Keratinocyte (primary cell): ENCODE measurements at regions not wholly inside any gene's neighbourhood (a gene's known extent, or its start where the extent isn't known, plus 50 kb on each side); places are given as distances from the start of the nearest gene placed in this dataset.

Experiments used
- DNase-seq: peaks from one replicate; pipeline ENCODE4 v3.0.0-alpha.2; 2011; ENCODE audit warnings: low read depth, missing footprints, low spot score
- FAIRE-seq: peaks from 2 replicates; lab custom pipeline; 2011; peaks lifted over from hg19 to GRCh38; lab: Jason Lieb, UNC
- H2AFZ ChIP-seq: 2 replicates; pipeline ENCODE4 v1.6.0; 2012; ENCODE audit warnings: low read length, control low read depth, inconsistent platforms; ENCODE audit not compliant: control insufficient read depth
- H3K27ac ChIP-seq: 2 replicates; pipeline ENCODE4 v1.5.1; 2011; ENCODE audit warnings: low read length; ENCODE audit not compliant: control insufficient read depth, insufficient read depth
- H3K27me3 ChIP-seq: 3 replicates; pipeline ENCODE4 v1.6.0; 2011; ENCODE audit warnings: low read length; ENCODE audit not compliant: control insufficient read depth, insufficient read depth; ENCODE audit errors: extremely low read depth
- H3K36me3 ChIP-seq, 2 experiments: 2 replicates in 1 of 2; 3 replicates in 1 of 2; pipeline ENCODE4 v1.5.1; 2011; ENCODE audit warnings: low read length in 2 of 2, mild to moderate bottlenecking in 1 of 2; ENCODE audit not compliant: control insufficient read depth in 2 of 2, insufficient read depth in 2 of 2; ENCODE audit errors: extremely low read depth in 1 of 2
- H3K4me1 ChIP-seq: 3 replicates; pipeline ENCODE4 v1.5.1; 2011; ENCODE audit warnings: low read length; ENCODE audit not compliant: control insufficient read depth, insufficient read depth; ENCODE audit errors: extremely low read depth
- H3K4me2 ChIP-seq: 3 replicates; pipeline ENCODE4 v1.6.0; 2011; ENCODE audit warnings: low read depth, low read length; ENCODE audit not compliant: control insufficient read depth, insufficient read depth; ENCODE audit errors: extremely low read depth
- H3K4me3 ChIP-seq, 3 experiments: fragments of 200-600 bp in 1 of 3; sonication (generic) in 1 of 3; 2 replicates in 2 of 3; 3 replicates in 1 of 3; pipeline ENCODE4 v1.5.1; 2011 to 2016; ENCODE audit warnings: low read length in 3 of 3, mild to moderate bottlenecking in 3 of 3, control low read depth in 2 of 3, inconsistent platforms in 1 of 3, low read depth in 1 of 3, mixed read lengths in 1 of 3, mixed run types in 1 of 3, moderate library complexity in 1 of 3; ENCODE audit not compliant: control insufficient read depth in 2 of 3, insufficient read depth in 2 of 3; ENCODE audit errors: extremely low read depth in 1 of 3
- H3K79me2 ChIP-seq: 2 replicates; pipeline ENCODE4 v1.6.0; 2012; ENCODE audit warnings: low read length; ENCODE audit not compliant: control insufficient read depth, insufficient read depth
- H3K9ac ChIP-seq: 3 replicates; pipeline ENCODE4 v1.6.0; 2011; ENCODE audit warnings: low read length; ENCODE audit not compliant: control insufficient read depth, insufficient read depth; ENCODE audit errors: extremely low read depth
- H3K9me1 ChIP-seq: 3 replicates; pipeline ENCODE4 v1.6.0; 2011; ENCODE audit warnings: low read length; ENCODE audit not compliant: control insufficient read depth, insufficient read depth; ENCODE audit errors: extremely low read depth
- H3K9me3 ChIP-seq: 2 replicates; pipeline ENCODE4 v1.5.1; 2012; ENCODE audit warnings: low read depth, low read length; ENCODE audit not compliant: control insufficient read depth
- H4K20me1 ChIP-seq: 3 replicates; pipeline ENCODE4 v1.6.0; 2011; ENCODE audit warnings: low read length; ENCODE audit not compliant: control insufficient read depth, insufficient read depth; ENCODE audit errors: extremely low read depth
- CTCF ChIP-seq, 3 experiments: IDR thresholded peaks in 1 of 3; conservative IDR thresholded peaks in 1 of 3; optimal IDR thresholded peaks in 1 of 3; 2 replicates in 2 of 3; 3 replicates in 1 of 3; pipeline versions ENCODE3 to v1.5.1; 2011; ENCODE audit warnings: low read length in 3 of 3, mild to moderate bottlenecking in 3 of 3, moderate library complexity in 2 of 3, control low read depth in 1 of 3, inconsistent platforms in 1 of 3; ENCODE audit not compliant: insufficient read depth in 2 of 3; ENCODE audit errors: extremely low read depth in 1 of 3
- EZH2 ChIP-seq: IDR thresholded peaks from one replicate; pipeline ENCODE4 v1.6.1; 2012; ENCODE audit warnings: inconsistent platforms, mild to moderate bottlenecking, low read length, moderate library complexity
- dilution Hi-C: fragments of 300-500 bp; cut with MboI; formaldehyde crosslinking; loops from one replicate; pipeline ENCODE4 v1.7.0; 2020; ENCODE audit warnings: low sequenced_read_pairs; ENCODE audit not compliant: extremely low pct_ligation_motif_present

GRCh38 chr10:117078168-117078837 is 59.8 kb downstream of the VAX1 start:
- H3K79me2 ChIP-seq: no peaks in the 10 kb centered on the region
- H3K9me1 ChIP-seq: no peaks in the 10 kb centered on the region
- no peaks in the 10 kb centered on the region for H3K4me1 ChIP-seq
- H4K20me1 ChIP-seq: no peaks in the 10 kb centered on the region
- H3K4me3 ChIP-seq: no peak overlapping the region
- no peaks in the 10 kb centered on the region for H3K36me3 ChIP-seq
- H2AFZ ChIP-seq: no peak overlapping the region
- no peak for TF ChIP-seq EZH2
- no peak for TF ChIP-seq CTCF (optimal IDR thresholded peaks at IDR 0.05 in 1 of 3, IDR thresholded peaks at IDR 0.05 in 1 of 3, conservative IDR thresholded peaks at IDR 0.05 in 1 of 3; ENCODE audit: extremely low read depth in 1 of 3, insufficient read depth in 2 of 3, low read length in 3 of 3)
- DNase-seq (no peak), FAIRE-seq (no peak)
- H3K9ac ChIP-seq: no peak overlapping the region
- peaks cover 3% of the 10 kb centered on the region for H3K27me3 ChIP-seq
- dilution Hi-C loops: no loop called here
- no peaks in the 10 kb centered on the region for H3K9me3 ChIP-seq
- H3K27ac ChIP-seq: no peak overlapping the region
- H3K4me2 ChIP-seq: no peak overlapping the region

- no peak overlapping the region for H3K9ac ChIP-seq
- FAIRE-seq: no peak
- peaks cover 3% of the 10 kb centered on the region for H3K27me3 ChIP-seq
- H4K20me1 ChIP-seq: no peaks in the 10 kb centered on the region
- H3K27ac ChIP-seq: no peak overlapping the region
- TF ChIP-seq EZH2 (no peak), CTCF (optimal IDR thresholded peaks at IDR 0.05 in 1 of 3, IDR thresholded peaks at IDR 0.05 in 1 of 3, conservative IDR thresholded peaks at IDR 0.05 in 1 of 3; ENCODE audit: extremely low read depth in 1 of 3, insufficient read depth in 2 of 3, low read length in 3 of 3) (no peak)
- DNase-seq: no peak
- no peak overlapping the region for H3K4me3 ChIP-seq
- no peaks in the 10 kb centered on the region for H3K4me1 ChIP-seq
- dilution Hi-C loops: no loop called here
- H3K9me1 ChIP-seq: no peaks in the 10 kb centered on the region
- no peaks in the 10 kb centered on the region for H3K9me3 ChIP-seq
- no peak overlapping the region for H2AFZ ChIP-seq
- H3K36me3 ChIP-seq: no peaks in the 10 kb centered on the region
- no peak overlapping the region for H3K4me2 ChIP-seq
- H3K79me2 ChIP-seq: no peaks in the 10 kb centered on the region
Measured at GRCh38 chr10:117075064-117075463, 63.0 kb downstream of the VAX1 start.
